Panc1 (cell line): ENCODE measurements at regions not wholly inside any gene's neighbourhood (a gene's known extent, or its start where the extent isn't known, plus 50 kb on each side); places are given as distances from the start of the nearest gene placed in this dataset.
"Not testable (repeated sequence)": the region's sequence is repeated elsewhere in the genome, so short reads cannot be mapped to it uniquely, and the experiment has no call there.

ENCODE experiments used
- ATAC-seq: fragments of 200-7000 bp; cut with Tn5 transposase; 2 replicates; pipeline ENCODE4 v1.9.1; 2020; ENCODE audit warnings: mild to moderate bottlenecking, moderate library complexity
- BruUV-seq: library from RNA; stranded (reverse); fragments of 400-500 nt; replicated peaks from 2 replicates; lab custom pipeline; 2021; lab: Mats Ljungman, UMichigan
- CTCF ChIA-PET: fragments of 300-600 bp; sonication (Branson Sonifier 250); formaldehyde crosslinking; loops from one replicate; lab custom pipeline; 2022; ENCODE audit warnings: antibody characterized with exemption; lab: Charles Lee
- POLR2A ChIA-PET: fragments of 300-600 bp; sonication (Branson Sonifier 250); formaldehyde crosslinking; loops from one replicate; lab custom pipeline; 2022; ENCODE audit warnings: antibody characterized with exemption; lab: Charles Lee
- DNase-seq: peaks from one replicate; pipeline ENCODE4 v3.0.0-alpha.2; 2010; ENCODE audit warnings: low read depth, low spot score
- H3K27ac ChIP-seq: 2 replicates; pipeline ENCODE4 v1.5.1; 2011; ENCODE audit warnings: mild to moderate bottlenecking, low read length, inconsistent platforms
- H3K27me3 ChIP-seq: fragments of 200-500 bp; sonication (Bioruptor generic); 2 replicates; pipeline ENCODE4 v1.6.0; 2014; ENCODE audit warnings: low read length, inconsistent platforms; ENCODE audit not compliant: control insufficient read depth, insufficient read depth
- H3K36me3 ChIP-seq: fragments of 200-500 bp; sonication (Bioruptor generic); 2 replicates; pipeline ENCODE4 v1.5.1; 2014; ENCODE audit warnings: inconsistent platforms, mild to moderate bottlenecking, low read length, moderate library complexity; ENCODE audit not compliant: control insufficient read depth, insufficient read depth
- H3K4me1 ChIP-seq: 2 replicates; pipeline ENCODE4 v1.5.1; 2011; ENCODE audit warnings: inconsistent platforms, mild to moderate bottlenecking, low read length, moderate library complexity; ENCODE audit not compliant: control insufficient read depth, insufficient read depth
- H3K4me3 ChIP-seq, 2 experiments: 2 replicates each; pipeline ENCODE4 v1.5.1; 2011 to 2012; ENCODE audit warnings: low read depth in 2 of 2, low read length in 2 of 2, mild to moderate bottlenecking in 2 of 2, inconsistent platforms in 1 of 2, moderate library complexity in 1 of 2
- H3K9me3 ChIP-seq: fragments of 200-500 bp; sonication (Bioruptor generic); 2 replicates; pipeline ENCODE4 v1.5.1; 2014; ENCODE audit warnings: low read depth, mild to moderate bottlenecking, inconsistent platforms, low read length, moderate library complexity; ENCODE audit not compliant: control insufficient read depth, insufficient read depth
- POLR2AphosphoS5 ChIP-seq: IDR thresholded peaks from 2 replicates; pipeline ENCODE4 v1.6.1; 2012; ENCODE audit warnings: mild to moderate bottlenecking, low read depth, low read length, moderate library complexity
- SIN3A ChIP-seq: IDR thresholded peaks from 2 replicates; pipeline ENCODE4 v1.6.1; 2012; ENCODE audit warnings: low read depth, mild to moderate bottlenecking, low read length, moderate library complexity, borderline replicate concordance; ENCODE audit not compliant: insufficient read depth
- TCF7L2 ChIP-seq: IDR thresholded peaks from 2 replicates; pipeline ENCODE4 v1.6.1; 2011; ENCODE audit warnings: mild to moderate bottlenecking, low read depth, low read length, inconsistent platforms
- in situ Hi-C: cut with HindIII; loops from 2 replicates; pipeline ENCODE4 v1.10.0; 2016; ENCODE audit warnings: low sequenced_read_pairs, low pct_unique_long_range_greater_than_20kb
- intact Hi-C: fragments of 100-400 bp; cut with micrococcal nuclease; formaldehyde crosslinking; loops from one replicate; pipeline ENCODE4 v1.10.0; 2022; ENCODE audit not compliant: unreplicated experiment
- TF ChIP-seq, protein P1 (sequence below): fragments of 450-650 bp; IDR thresholded peaks from 2 replicates; pipeline ENCODE4 v1.5.1; 2017; ENCODE audit warnings: mild to moderate bottlenecking
- TF ChIP-seq, protein P2 (sequence below), 2 experiments: IDR thresholded peaks; 2 replicates each; pipeline ENCODE4 v1.6.1; 2011 to 2012; ENCODE audit warnings: low read depth in 2 of 2, control low read depth in 1 of 2, low read length in 1 of 2, mild to moderate bottlenecking in 1 of 2, moderate library complexity in 1 of 2; ENCODE audit not compliant: insufficient read depth in 1 of 2

DNA sequence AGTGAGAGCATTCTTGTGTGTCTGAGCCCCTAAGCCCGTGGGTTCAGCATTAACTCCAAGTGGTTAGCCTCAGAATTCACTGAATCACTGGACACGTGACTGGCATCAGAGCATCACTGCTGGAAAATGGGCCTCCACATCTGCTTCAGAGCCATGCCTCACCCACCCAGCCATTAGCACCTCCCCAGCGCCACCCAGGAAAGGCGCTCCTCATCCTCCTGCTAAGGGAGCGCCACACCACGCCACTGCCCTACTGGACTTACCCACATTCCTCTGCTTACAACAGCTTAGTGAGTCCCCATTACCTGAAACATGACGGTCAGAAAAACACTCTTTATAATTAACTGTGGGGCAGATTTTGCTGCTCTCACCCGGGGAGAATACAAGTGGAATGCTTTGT lies 442.6 kb upstream of the MYT1L start:
- no TSS peak for BruUV-seq
- no peaks in the 10 kb centered on the region for H3K4me1 ChIP-seq
- ATAC-seq (no peak), DNase-seq (no peak)
- TF ChIP-seq SIN3A (no peak), POLR2AphosphoS5 (no peak), TCF7L2 (no peak)
- TF ChIP-seq, protein P1, sequence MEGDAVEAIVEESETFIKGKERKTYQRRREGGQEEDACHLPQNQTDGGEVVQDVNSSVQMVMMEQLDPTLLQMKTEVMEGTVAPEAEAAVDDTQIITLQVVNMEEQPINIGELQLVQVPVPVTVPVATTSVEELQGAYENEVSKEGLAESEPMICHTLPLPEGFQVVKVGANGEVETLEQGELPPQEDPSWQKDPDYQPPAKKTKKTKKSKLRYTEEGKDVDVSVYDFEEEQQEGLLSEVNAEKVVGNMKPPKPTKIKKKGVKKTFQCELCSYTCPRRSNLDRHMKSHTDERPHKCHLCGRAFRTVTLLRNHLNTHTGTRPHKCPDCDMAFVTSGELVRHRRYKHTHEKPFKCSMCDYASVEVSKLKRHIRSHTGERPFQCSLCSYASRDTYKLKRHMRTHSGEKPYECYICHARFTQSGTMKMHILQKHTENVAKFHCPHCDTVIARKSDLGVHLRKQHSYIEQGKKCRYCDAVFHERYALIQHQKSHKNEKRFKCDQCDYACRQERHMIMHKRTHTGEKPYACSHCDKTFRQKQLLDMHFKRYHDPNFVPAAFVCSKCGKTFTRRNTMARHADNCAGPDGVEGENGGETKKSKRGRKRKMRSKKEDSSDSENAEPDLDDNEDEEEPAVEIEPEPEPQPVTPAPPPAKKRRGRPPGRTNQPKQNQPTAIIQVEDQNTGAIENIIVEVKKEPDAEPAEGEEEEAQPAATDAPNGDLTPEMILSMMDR = no peak
- TF ChIP-seq, protein P2, sequence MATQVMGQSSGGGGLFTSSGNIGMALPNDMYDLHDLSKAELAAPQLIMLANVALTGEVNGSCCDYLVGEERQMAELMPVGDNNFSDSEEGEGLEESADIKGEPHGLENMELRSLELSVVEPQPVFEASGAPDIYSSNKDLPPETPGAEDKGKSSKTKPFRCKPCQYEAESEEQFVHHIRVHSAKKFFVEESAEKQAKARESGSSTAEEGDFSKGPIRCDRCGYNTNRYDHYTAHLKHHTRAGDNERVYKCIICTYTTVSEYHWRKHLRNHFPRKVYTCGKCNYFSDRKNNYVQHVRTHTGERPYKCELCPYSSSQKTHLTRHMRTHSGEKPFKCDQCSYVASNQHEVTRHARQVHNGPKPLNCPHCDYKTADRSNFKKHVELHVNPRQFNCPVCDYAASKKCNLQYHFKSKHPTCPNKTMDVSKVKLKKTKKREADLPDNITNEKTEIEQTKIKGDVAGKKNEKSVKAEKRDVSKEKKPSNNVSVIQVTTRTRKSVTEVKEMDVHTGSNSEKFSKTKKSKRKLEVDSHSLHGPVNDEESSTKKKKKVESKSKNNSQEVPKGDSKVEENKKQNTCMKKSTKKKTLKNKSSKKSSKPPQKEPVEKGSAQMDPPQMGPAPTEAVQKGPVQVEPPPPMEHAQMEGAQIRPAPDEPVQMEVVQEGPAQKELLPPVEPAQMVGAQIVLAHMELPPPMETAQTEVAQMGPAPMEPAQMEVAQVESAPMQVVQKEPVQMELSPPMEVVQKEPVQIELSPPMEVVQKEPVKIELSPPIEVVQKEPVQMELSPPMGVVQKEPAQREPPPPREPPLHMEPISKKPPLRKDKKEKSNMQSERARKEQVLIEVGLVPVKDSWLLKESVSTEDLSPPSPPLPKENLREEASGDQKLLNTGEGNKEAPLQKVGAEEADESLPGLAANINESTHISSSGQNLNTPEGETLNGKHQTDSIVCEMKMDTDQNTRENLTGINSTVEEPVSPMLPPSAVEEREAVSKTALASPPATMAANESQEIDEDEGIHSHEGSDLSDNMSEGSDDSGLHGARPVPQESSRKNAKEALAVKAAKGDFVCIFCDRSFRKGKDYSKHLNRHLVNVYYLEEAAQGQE (IDR thresholded peaks at IDR 0.05; ENCODE audit: insufficient read depth in 1 of 2, low read depth in 2 of 2, low read length in 1 of 2) = no peak
- no peaks in the 10 kb centered on the region for H3K36me3 ChIP-seq
- H3K9me3 ChIP-seq = no peaks in the 10 kb centered on the region
- no peak overlapping the region for H3K4me3 ChIP-seq
- in situ Hi-C loops (no loop called here), intact Hi-C loops (no loop called here)
- no peaks in the 10 kb centered on the region for H3K27me3 ChIP-seq
- no peak overlapping the region for H3K27ac ChIP-seq
- POLR2A ChIA-PET = no interaction called here
- CTCF ChIA-PET = no interaction called here

DNA sequence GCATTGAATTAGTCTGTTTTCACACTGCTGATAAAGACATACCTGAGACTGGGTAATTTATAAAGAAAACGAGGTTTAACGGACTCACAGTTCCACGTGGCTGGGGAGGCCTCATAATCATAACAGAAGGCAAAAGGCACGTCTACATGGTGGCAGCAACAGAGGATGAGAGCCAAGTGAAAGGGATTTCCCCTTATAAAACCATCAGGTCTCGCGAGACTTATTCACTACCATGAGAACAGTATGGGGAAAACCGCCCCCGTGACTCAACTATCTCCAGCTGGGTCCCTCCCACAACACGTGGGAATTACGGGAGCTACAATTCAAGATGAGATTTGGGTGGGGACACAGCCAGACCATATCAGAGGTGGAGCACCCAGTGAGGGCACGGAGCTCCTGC lies 442.0 kb upstream of the MYT1L start:
- in situ Hi-C loops, intact Hi-C loops, H3K27ac ChIP-seq, POLR2A ChIA-PET, BruUV-seq, H3K27me3 ChIP-seq, H3K36me3 ChIP-seq, H3K4me1 ChIP-seq, CTCF ChIA-PET, H3K9me3 ChIP-seq, DNase-seq, H3K4me3 ChIP-seq, ATAC-seq: not testable (repeated sequence)

DNA sequence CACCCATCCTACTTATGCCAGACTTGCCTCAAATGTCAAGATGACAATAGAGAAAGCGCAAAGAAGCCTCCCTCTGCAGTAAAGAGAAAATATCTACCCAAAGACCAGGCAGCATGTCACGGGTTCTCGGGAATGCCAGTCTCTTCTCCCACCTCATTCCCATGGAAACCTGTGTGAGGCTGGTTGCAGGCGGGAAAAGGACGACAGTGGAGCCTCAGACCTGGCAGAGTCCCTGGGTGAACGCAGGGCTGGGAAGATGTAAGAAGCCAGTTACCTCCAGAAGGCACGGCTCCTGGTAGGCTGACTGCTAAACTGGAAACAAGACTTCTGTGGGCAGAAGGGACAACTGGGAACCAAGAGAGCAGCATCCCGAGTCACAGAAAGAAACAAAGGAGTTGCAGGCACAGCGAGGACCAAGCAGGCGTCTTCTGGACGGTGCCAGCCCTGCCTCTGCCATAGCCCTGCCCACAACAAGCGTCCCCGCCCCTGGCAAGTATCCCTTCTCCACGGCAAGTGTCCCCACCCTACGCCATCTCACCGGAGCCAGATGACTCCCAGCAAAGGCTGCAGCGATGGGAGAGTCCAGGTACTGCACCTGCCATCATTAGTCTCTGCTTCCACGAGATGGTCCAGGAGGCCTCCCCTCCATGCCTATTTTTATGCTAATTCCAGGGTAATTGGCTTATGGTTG lies 440.8 kb upstream of the MYT1L start:
- TF ChIP-seq, protein P2 (IDR thresholded peaks at IDR 0.05; ENCODE audit: insufficient read depth in 1 of 2, low read depth in 2 of 2, low read length in 1 of 2) = no peak
- no peak for TF ChIP-seq TCF7L2
- TF ChIP-seq POLR2AphosphoS5 = no peak
- TF ChIP-seq SIN3A = no peak
- TF ChIP-seq, protein P1 = no peak
- intact Hi-C loops = no loop called here
- no TSS peak for BruUV-seq
- in situ Hi-C loops = no loop called here
- no peak for ATAC-seq
- Histone ChIP-seq H3K27me3 (no peaks in the 10 kb centered on the region), H3K4me3 (no peak overlapping the region), H3K4me1 (no peaks in the 10 kb centered on the region), H3K9me3 (no peaks in the 10 kb centered on the region), H3K27ac (no peak overlapping the region), H3K36me3 (no peaks in the 10 kb centered on the region)
- CTCF ChIA-PET = no interaction called here
- POLR2A ChIA-PET = no interaction called here
- DNase-seq = no peak
